Fibroblast of skin of right biceps (primary cell): ENCODE measurements at regions not wholly inside any gene's neighbourhood (a gene's known extent, or its start where the extent isn't known, plus 50 kb on each side); places are given as distances from the start of the nearest gene placed in this dataset.
"Not testable (repeated sequence)": the region's sequence is repeated elsewhere in the genome, so short reads cannot be mapped to it uniquely, and the experiment has no call there.

ENCODE experiments used
- DNase-seq: peaks from one replicate; pipeline ENCODE4 v3.0.0-alpha.2; 2013

GRCh38 chr2:181737302-181737701, 57.0 kb upstream of the NEUROD1 start:
- DNase-seq = not testable (repeated sequence)

- DNase-seq = no peak
Measured at GRCh38 chr2:181738074-181738473, 57.8 kb upstream of the NEUROD1 start.

GRCh38 chr2:181738563-181738962, 58.2 kb upstream of the NEUROD1 start:
- DNase-seq = no peak

- peak; percentile 63 for DNase-seq
Measured at GRCh38 chr2:181741756-181742155, 61.4 kb upstream of the NEUROD1 start.

- no peak for DNase-seq
Measured at GRCh38 chr2:181742361-181742760, 62.0 kb upstream of the NEUROD1 start.

- DNase-seq = peak; percentile 57
Measured at GRCh38 chr2:181742922-181743722, 62.8 kb upstream of the NEUROD1 start.

- no peak for DNase-seq
Measured at GRCh38 chr2:181743723-181744031, 63.4 kb upstream of the NEUROD1 start.

GRCh38 chr2:181745796-181746540, 65.7 kb upstream of the NEUROD1 start:
- DNase-seq = no peak

GRCh38 chr2:181746844-181747243, 66.5 kb upstream of the NEUROD1 start:
- no peak for DNase-seq

- DNase-seq = no peak
Measured at GRCh38 chr2:181750305-181750704, 70.0 kb upstream of the NEUROD1 start.

- DNase-seq = no peak
Measured at GRCh38 chr2:181751266-181752030, 71.1 kb upstream of the NEUROD1 start.

- DNase-seq = no peak
Measured at GRCh38 chr2:181752301-181752700, 72.0 kb upstream of the NEUROD1 start.

GRCh38 chr2:181753686-181754085, 73.4 kb upstream of the NEUROD1 start:
- DNase-seq = no peak

GRCh38 chr2:181754105-181754504, 73.8 kb upstream of the NEUROD1 start:
- no peak for DNase-seq

GRCh38 chr2:181755181-181755580, 74.9 kb upstream of the NEUROD1 start:
- no peak for DNase-seq

GRCh38 chr2:181760521-181760920, 80.2 kb upstream of the NEUROD1 start:
- no peak for DNase-seq

GRCh38 chr2:181761175-181761574, 80.9 kb upstream of the NEUROD1 start:
- no peak for DNase-seq

- no peak for DNase-seq
Measured at GRCh38 chr2:181762000-181762399, 81.7 kb upstream of the NEUROD1 start.

GRCh38 chr2:181762848-181763247, 82.5 kb upstream of the NEUROD1 start:
- DNase-seq = no peak

- no peak for DNase-seq
Measured at GRCh38 chr2:181763423-181763822, 83.1 kb upstream of the NEUROD1 start.

GRCh38 chr2:181764095-181764963, 84.0 kb upstream of the NEUROD1 start:
- DNase-seq = no peak

- no peak for DNase-seq
Measured at GRCh38 chr2:181766129-181766528, 85.8 kb upstream of the NEUROD1 start.

GRCh38 chr2:181770150-181770549, 89.8 kb upstream of the NEUROD1 start:
- no peak for DNase-seq
